RCC 7860 (cell line): ENCODE measurements at regions not wholly inside any gene's neighbourhood (a gene's known extent, or its start where the extent isn't known, plus 50 kb on each side); places are given as distances from the start of the nearest gene placed in this dataset.

Experiments
- DNase-seq: peaks from one replicate; pipeline ENCODE4 v3.0.0-alpha.2; 2015; ENCODE audit warnings: low spot score
- FAIRE-seq: peaks from 2 replicates; lab custom pipeline; 2012; peaks lifted over from hg19 to GRCh38; lab: Jason Lieb, UNC

- FAIRE-seq (peak; percentile 22), DNase-seq (peak; percentile 5)
Measured at GRCh38 chrX:145178268-145178667, 69.0 kb upstream of the SPANXN1 start.

GRCh38 chrX:145190801-145191389 is 56.4 kb upstream of the SPANXN1 start:
- peak; percentile 32 for FAIRE-seq
- no peak for DNase-seq
